CD14-positive monocyte (primary cell): ENCODE measurements at regions not wholly inside any gene's neighbourhood (a gene's known extent, or its start where the extent isn't known, plus 50 kb on each side); places are given as distances from the start of the nearest gene placed in this dataset.

Experiments used
- DNase-seq, 3 donors: peaks; one replicate each; pipeline ENCODE4 v3.0.0-alpha.2; 2011 to 2022
- H2AFZ ChIP-seq: 2 replicates; pipeline ENCODE4 v1.6.0; 2012; ENCODE audit warnings: mild to moderate bottlenecking, low read depth, low read length, inconsistent platforms; ENCODE audit not compliant: insufficient read depth, poor library complexity, severe bottlenecking
- H3K27ac ChIP-seq, 2 donors: 1 replicate in 1 of 2; 2 replicates in 1 of 2; pipeline ENCODE4 v1.5.1; 2012 to 2013; ENCODE audit warnings: low read length in 2 of 2, control low read depth in 1 of 2, inconsistent platforms in 1 of 2, low read depth in 1 of 2, mild to moderate bottlenecking in 1 of 2
- H3K27me3 ChIP-seq, 2 donors: one replicate each; pipeline versions ENCODE4 v1.6.0 to v1.6.1; 2011 to 2013; ENCODE audit warnings: low read length in 2 of 2; ENCODE audit not compliant: control insufficient read depth in 2 of 2, insufficient read depth in 2 of 2
- H3K36me3 ChIP-seq, 2 donors: replicated peaks in 1 of 2; 1 replicate in 1 of 2; 2 replicates in 1 of 2; pipeline versions ENCODE4 v1.5.1 to v1.6.1; 2012 to 2013; ENCODE audit warnings: low read length in 2 of 2, control low read depth in 1 of 2, inconsistent platforms in 1 of 2, mild to moderate bottlenecking in 1 of 2; ENCODE audit not compliant: insufficient read depth in 2 of 2, control insufficient read depth in 1 of 2
- H3K4me1 ChIP-seq, 2 donors: 1 replicate in 1 of 2; 2 replicates in 1 of 2; pipeline versions ENCODE4 v1.5.1 to v1.6.1; 2012 to 2013; ENCODE audit warnings: low read length in 2 of 2, control low read depth in 1 of 2, inconsistent platforms in 1 of 2, mild to moderate bottlenecking in 1 of 2, moderate library complexity in 1 of 2; ENCODE audit not compliant: insufficient read depth in 2 of 2, control insufficient read depth in 1 of 2
- H3K4me2 ChIP-seq: replicated peaks from 2 replicates; pipeline ENCODE3; 2012; ENCODE audit warnings: low read length, moderate library complexity, mild to moderate bottlenecking; ENCODE audit not compliant: poor library complexity, severe bottlenecking; ENCODE audit errors: extremely low read depth
- H3K4me3 ChIP-seq, 3 experiments: fragments of 200-600 bp in 1 of 3; sonication (generic) in 1 of 3; replicated peaks in 1 of 3; 1 replicate in 2 of 3; 2 replicates in 1 of 3; pipeline ENCODE4 v1.5.1; 2011 to 2013; ENCODE audit warnings: low read length in 3 of 3, mild to moderate bottlenecking in 3 of 3, control low read depth in 2 of 3, low read depth in 2 of 3, inconsistent platforms in 1 of 3, moderate library complexity in 1 of 3
- H3K79me2 ChIP-seq: 2 replicates; pipeline ENCODE4 v1.6.0; 2012; ENCODE audit warnings: mild to moderate bottlenecking, control low read depth, inconsistent platforms, low read length, moderate library complexity; ENCODE audit not compliant: insufficient read depth
- H3K9ac ChIP-seq: 2 replicates; pipeline ENCODE4 v1.6.0; 2017; ENCODE audit warnings: low read length, mild to moderate bottlenecking; ENCODE audit not compliant: insufficient read depth, poor library complexity, severe bottlenecking
- H3K9me3 ChIP-seq, 2 donors: replicated peaks in 1 of 2; 1 replicate in 1 of 2; 2 replicates in 1 of 2; pipeline versions ENCODE4 v1.5.1 to v1.6.1; 2012 to 2013; ENCODE audit warnings: low read length in 2 of 2, control low read depth in 1 of 2; ENCODE audit not compliant: control insufficient read depth in 1 of 2, insufficient read depth in 1 of 2
- H4K20me1 ChIP-seq: 2 replicates; pipeline ENCODE4 v1.6.0; 2012; ENCODE audit warnings: mild to moderate bottlenecking, low read length, control low read depth, moderate library complexity; ENCODE audit not compliant: insufficient read depth
- H3K27ac Mint-ChIP-seq, 7 donors: one replicate each; pipeline ENCODE4 v1.8.0; 2020; ENCODE audit warnings: mild to moderate bottlenecking in 7 of 7, mixed read lengths in 7 of 7, moderate library complexity in 6 of 7, inconsistent platforms in 2 of 7
- H3K27me3 Mint-ChIP-seq, 3 donors: one replicate each; pipeline ENCODE4 v1.8.0; 2021 to 2022; ENCODE audit warnings: low read depth in 3 of 3, mild to moderate bottlenecking in 3 of 3, mixed read lengths in 3 of 3, moderate library complexity in 3 of 3, inconsistent platforms in 1 of 3
- H3K36me3 Mint-ChIP-seq, 2 donors: one replicate each; pipeline ENCODE4 v1.8.0; 2020; ENCODE audit warnings: mixed read lengths in 2 of 2, inconsistent platforms in 1 of 2, mild to moderate bottlenecking in 1 of 2
- H3K4me1 Mint-ChIP-seq: one replicate; pipeline ENCODE4 v1.8.0; 2020; ENCODE audit warnings: mild to moderate bottlenecking, mixed read lengths
- H3K4me3 Mint-ChIP-seq, 2 donors: one replicate each; pipeline ENCODE4 v1.8.0; 2020; ENCODE audit warnings: mild to moderate bottlenecking in 2 of 2, mixed read lengths in 2 of 2, moderate library complexity in 1 of 2
- H3K9me3 Mint-ChIP-seq, 7 donors: one replicate each; pipeline ENCODE4 v1.8.0; 2020 to 2022; ENCODE audit warnings: mixed read lengths in 7 of 7, mild to moderate bottlenecking in 6 of 7, moderate library complexity in 6 of 7, inconsistent platforms in 2 of 7
- CTCF ChIP-seq: fragments of 200-600 bp; IDR thresholded peaks from one replicate; pipeline ENCODE4 v1.8.0; 2022; ENCODE audit warnings: antibody characterized with exemption, mild to moderate bottlenecking
- WGBS: methylation state at CpG from one replicate; pipeline ENCODE4 v1.1.5; 2013; ENCODE audit warnings: missing lambda C conversion rate; ENCODE audit not compliant: insufficient coverage; 5-methylcytosine and 5-hydroxymethylcytosine counted together
- intact Hi-C, 2 donors: fragments of 100-400 bp; cut with micrococcal nuclease; formaldehyde crosslinking; loops; one replicate each; pipeline versions ENCODE4 v1.15.0 to v1.15.1; 2023

DNA sequence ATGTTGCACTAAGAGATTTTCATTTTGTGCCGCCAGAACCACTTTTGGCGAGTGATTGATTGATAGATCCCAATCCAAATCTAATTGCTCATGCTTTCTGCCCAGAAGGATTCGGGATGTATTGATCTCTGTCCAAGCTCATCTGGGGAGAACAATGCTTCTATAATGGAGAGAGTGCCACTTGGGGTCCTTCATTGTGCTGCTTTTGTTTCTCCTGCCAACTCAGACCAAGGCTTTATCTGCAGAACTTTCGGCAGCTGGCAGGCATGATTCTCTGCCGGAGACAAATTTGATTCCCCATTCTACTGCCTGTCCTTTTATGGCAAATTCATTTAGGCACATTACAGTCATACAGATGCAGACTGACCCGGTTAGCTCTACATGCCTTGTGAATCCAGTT lies 62.9 kb upstream of the NTM start:
- Histone ChIP-seq H3K27ac (no peak overlapping the region), H2AFZ (no peak overlapping the region), H4K20me1 (no peaks in the 10 kb centered on the region), H3K9ac (no peak overlapping the region), H3K9me3 (peaks cover 0 to 3% of the 10 kb centered on the region in 2 donors), H3K4me2 (no peak overlapping the region), H3K36me3 (no peaks in the 10 kb centered on the region), H3K4me1 (no peaks in the 10 kb centered on the region), H3K79me2 (no peaks in the 10 kb centered on the region), H3K4me3 (no peak overlapping the region), H3K27me3 (no peaks in the 10 kb centered on the region)
- Mint-ChIP-seq H3K4me3 (no peak overlapping the region), H3K9me3 (peaks cover 0 to 5% (median 2%) of the 10 kb centered on the region in 7 donors), H3K27me3 (peaks cover 0 to under 1% (median 0%) of the 10 kb centered on the region in 3 donors), H3K4me1 (no peaks in the 10 kb centered on the region), H3K36me3 (no peaks in the 10 kb centered on the region), H3K27ac (no peak overlapping the region)
- no peak for DNase-seq
- no peak for TF ChIP-seq CTCF
- intact Hi-C loops = no loop called here
- 100% methylated on average over 2 of the region's 6 CpGs for WGBS

GRCh38 chr11:131309776-131310175 lies 60.6 kb upstream of the NTM start:
- Histone ChIP-seq H3K9me3 (peaks cover 0 to 5% of the 10 kb centered on the region in 2 donors), H3K36me3 (no peaks in the 10 kb centered on the region), H3K4me2 (no peak overlapping the region), H2AFZ (no peak overlapping the region), H3K27me3 (no peaks in the 10 kb centered on the region), H3K4me1 (no peaks in the 10 kb centered on the region), H4K20me1 (no peaks in the 10 kb centered on the region), H3K4me3 (no peak overlapping the region), H3K9ac (no peak overlapping the region), H3K79me2 (no peaks in the 10 kb centered on the region), H3K27ac (no peak overlapping the region)
- H3K4me3 Mint-ChIP-seq = no peak overlapping the region
- no peak for DNase-seq
- TF ChIP-seq CTCF = no peak
- no peak overlapping the region for H3K27ac Mint-ChIP-seq
- no peaks in the 10 kb centered on the region for H3K4me1 Mint-ChIP-seq
- no peaks in the 10 kb centered on the region for H3K36me3 Mint-ChIP-seq
- peaks cover 0 to 5% (median 2%) of the 10 kb centered on the region in 7 donors for H3K9me3 Mint-ChIP-seq
- intact Hi-C loops = no loop called here
- no peaks in the 10 kb centered on the region for H3K27me3 Mint-ChIP-seq
- 20% methylated on average over 1 of the region's 5 CpGs for WGBS
